GM21390 (cell line): ENCODE measurements at regions not wholly inside any gene's neighbourhood (a gene's known extent, or its start where the extent isn't known, plus 50 kb on each side); places are given as distances from the start of the nearest gene placed in this dataset.

Experiments
- ATAC-seq: cut with Tn5 transposase; IDR thresholded peaks from one replicate; pipeline ENCODE4 v1.9.1; 2021; ENCODE audit not compliant: unreplicated experiment

- no peak for ATAC-seq
Measured at GRCh38 chr12:59250766-59251165, 330.5 kb upstream of the LRIG3 start.

- no peak for ATAC-seq
Measured at GRCh38 chr12:59240048-59240447, 319.7 kb upstream of the LRIG3 start.

- no peak for ATAC-seq
Measured at GRCh38 chr12:59234391-59234790, 314.1 kb upstream of the LRIG3 start.

- ATAC-seq = no peak
Measured at GRCh38 chr12:59230334-59230733, 310.0 kb upstream of the LRIG3 start.

- ATAC-seq = no peak
Measured at GRCh38 chr12:59219148-59219547, 298.8 kb upstream of the LRIG3 start.

GRCh38 chr12:59196989-59197388, 276.7 kb upstream of the LRIG3 start:
- no peak for ATAC-seq

GRCh38 chr12:59194794-59195193, 274.5 kb upstream of the LRIG3 start:
- ATAC-seq = no peak

- ATAC-seq = no peak
Measured at GRCh38 chr12:59193476-59194050, 273.3 kb upstream of the LRIG3 start.

- no peak for ATAC-seq
Measured at GRCh38 chr12:59191372-59191771, 271.1 kb upstream of the LRIG3 start.

- no peak for ATAC-seq
Measured at GRCh38 chr12:59186451-59186850, 266.1 kb upstream of the LRIG3 start.

- no peak for ATAC-seq
Measured at GRCh38 chr12:59185295-59185694, 265.0 kb upstream of the LRIG3 start.

GRCh38 chr12:59182658-59183455, 262.6 kb upstream of the LRIG3 start:
- no peak for ATAC-seq

- ATAC-seq = no peak
Measured at GRCh38 chr12:59182191-59182590, 261.9 kb upstream of the LRIG3 start.

GRCh38 chr12:59181196-59181777, 261.0 kb upstream of the LRIG3 start:
- no peak for ATAC-seq

- no peak for ATAC-seq
Measured at GRCh38 chr12:59179231-59179630, 258.9 kb upstream of the LRIG3 start.

- no peak for ATAC-seq
Measured at GRCh38 chr12:59173695-59174094, 253.4 kb upstream of the LRIG3 start.

GRCh38 chr12:59168647-59169046, 248.3 kb upstream of the LRIG3 start:
- ATAC-seq = no peak

- no peak for ATAC-seq
Measured at GRCh38 chr12:59166457-59166856, 246.2 kb upstream of the LRIG3 start.

- no peak for ATAC-seq
Measured at GRCh38 chr12:59164991-59165718, 244.9 kb upstream of the LRIG3 start.

- ATAC-seq = no peak
Measured at GRCh38 chr12:59164226-59164625, 243.9 kb upstream of the LRIG3 start.

- ATAC-seq = no peak
Measured at GRCh38 chr12:59158681-59159080, 238.4 kb upstream of the LRIG3 start.

- no peak for ATAC-seq
Measured at GRCh38 chr12:59158066-59158465, 237.8 kb upstream of the LRIG3 start.
